Upper lobe of right lung (tissue), 1 donor: ENCODE measurements at regions not wholly inside any gene's neighbourhood (a gene's known extent, or its start where the extent isn't known, plus 50 kb on each side); places are given as distances from the start of the nearest gene placed in this dataset.

Source experiments
- ATAC-seq: fragments of 200-7000 bp; cut with Tn5 transposase; one replicate; pipeline ENCODE4 v1.9.1; 2020; ENCODE audit warnings: mild to moderate bottlenecking, moderate library complexity
- DNase-seq: peaks from one replicate; pipeline ENCODE4 v3.0.0-alpha.2; 2020
- H3K27ac ChIP-seq: fragments of 200-600 bp; one replicate; pipeline ENCODE4 v1.8.0; 2022
- H3K27me3 ChIP-seq: fragments of 200-600 bp; one replicate; pipeline ENCODE4 v1.8.0; 2022; ENCODE audit warnings: mild to moderate bottlenecking
- H3K36me3 ChIP-seq: fragments of 200-600 bp; one replicate; pipeline ENCODE4 v1.8.0; 2022
- H3K4me1 ChIP-seq: fragments of 200-600 bp; one replicate; pipeline ENCODE4 v1.8.0; 2022
- H3K4me3 ChIP-seq: fragments of 200-600 bp; one replicate; pipeline ENCODE4 v1.8.0; 2022; ENCODE audit warnings: mild to moderate bottlenecking
- H3K9me3 ChIP-seq: fragments of 200-600 bp; one replicate; pipeline ENCODE4 v1.8.0; 2022
- CTCF ChIP-seq: fragments of 200-600 bp; IDR thresholded peaks from one replicate; pipeline ENCODE4 v1.8.0; 2022; ENCODE audit warnings: antibody characterized with exemption
- intact Hi-C: fragments of 100-400 bp; cut with DNase I; formaldehyde crosslinking; loops from one replicate; pipeline ENCODE4 v1.11.0; 2022
- donor health status: DM: no; HTN: yes; CAD: no; lungs with severe emphysema.

DNA sequence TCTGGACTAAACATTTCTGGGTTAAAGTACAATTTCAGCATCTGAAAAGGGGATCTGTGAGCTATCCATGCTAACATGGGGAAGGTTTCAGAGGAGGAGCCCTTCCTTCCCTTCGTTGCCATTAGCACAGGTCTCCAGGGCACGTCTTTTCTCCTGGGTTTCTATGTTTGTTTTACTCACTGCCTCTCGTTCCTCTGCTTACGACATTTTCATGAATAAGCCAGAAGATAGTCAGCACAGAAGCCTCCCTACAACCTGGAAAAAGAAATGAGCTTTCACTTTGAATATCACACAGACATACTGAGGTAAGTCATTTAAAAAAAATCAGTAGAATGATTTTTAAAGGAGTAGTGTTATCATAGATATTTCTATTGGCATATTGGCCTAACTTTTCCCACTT is 117.2 kb upstream of the KCNMB2 start:
- intact Hi-C loops = no loop called here
- Histone ChIP-seq H3K4me1 (no peaks in the 10 kb centered on the region), H3K36me3 (no peaks in the 10 kb centered on the region), H3K27ac (no peak overlapping the region), H3K9me3 (no peaks in the 10 kb centered on the region), H3K4me3 (no peak overlapping the region), H3K27me3 (no peaks in the 10 kb centered on the region)
- DNase-seq (no peak), ATAC-seq (no peak)
- no peak for TF ChIP-seq CTCF

- Histone ChIP-seq H3K4me1 (no peaks in the 10 kb centered on the region), H3K27me3 (no peaks in the 10 kb centered on the region), H3K27ac (no peak overlapping the region), H3K9me3 (no peaks in the 10 kb centered on the region), H3K4me3 (no peak overlapping the region), H3K36me3 (no peaks in the 10 kb centered on the region)
- no peak for DNase-seq
- TF ChIP-seq CTCF = no peak
- no peak for ATAC-seq
- intact Hi-C loops = no loop called here
These were observed 116.2 kb upstream of the KCNMB2 start for GRCh38 chr3:178420033-178420432.

DNA sequence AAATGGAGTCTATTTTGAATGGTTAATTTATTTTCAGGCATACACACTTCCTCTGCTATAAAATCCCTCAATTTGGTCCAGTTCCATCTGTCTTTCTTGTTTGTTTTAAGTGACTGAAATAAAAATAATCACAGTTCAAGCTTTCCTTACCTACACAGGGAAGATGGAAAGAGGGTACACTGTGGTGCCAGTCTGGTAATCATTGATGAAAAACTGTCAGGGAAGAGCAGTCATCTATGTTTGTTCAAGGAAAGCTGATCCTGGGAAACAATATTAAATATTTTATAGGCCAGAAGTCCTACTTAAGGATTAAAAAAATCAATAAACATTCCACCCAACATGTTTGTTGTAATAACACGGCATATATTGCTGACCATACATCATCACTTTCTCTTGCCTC is 115.2 kb upstream of the KCNMB2 start:
- Histone ChIP-seq H3K9me3 (no peaks in the 10 kb centered on the region), H3K36me3 (no peaks in the 10 kb centered on the region), H3K4me3 (no peak overlapping the region), H3K27ac (no peak overlapping the region), H3K27me3 (no peaks in the 10 kb centered on the region), H3K4me1 (no peaks in the 10 kb centered on the region)
- ATAC-seq = no peak
- no peak for TF ChIP-seq CTCF
- intact Hi-C loops = no loop called here
- no peak for DNase-seq

- ATAC-seq (no peak), DNase-seq (no peak)
- H3K4me3 ChIP-seq = no peak overlapping the region
- H3K36me3 ChIP-seq = no peaks in the 10 kb centered on the region
- TF ChIP-seq CTCF = no peak
- intact Hi-C loops = no loop called here
- H3K9me3 ChIP-seq = no peaks in the 10 kb centered on the region
- no peak overlapping the region for H3K27ac ChIP-seq
- no peaks in the 10 kb centered on the region for H3K27me3 ChIP-seq
- no peaks in the 10 kb centered on the region for H3K4me1 ChIP-seq
These were observed 113.8 kb upstream of the KCNMB2 start for GRCh38 chr3:178422406-178422805.

GRCh38 chr3:178428037-178428436 is 108.2 kb upstream of the KCNMB2 start:
- no peaks in the 10 kb centered on the region for H3K4me1 ChIP-seq
- TF ChIP-seq CTCF = no peak
- no peak overlapping the region for H3K27ac ChIP-seq
- ATAC-seq (no peak), DNase-seq (no peak)
- intact Hi-C loops = no loop called here
- no peaks in the 10 kb centered on the region for H3K36me3 ChIP-seq
- H3K4me3 ChIP-seq = no peak overlapping the region
- H3K27me3 ChIP-seq = no peaks in the 10 kb centered on the region
- H3K9me3 ChIP-seq = no peaks in the 10 kb centered on the region

DNA sequence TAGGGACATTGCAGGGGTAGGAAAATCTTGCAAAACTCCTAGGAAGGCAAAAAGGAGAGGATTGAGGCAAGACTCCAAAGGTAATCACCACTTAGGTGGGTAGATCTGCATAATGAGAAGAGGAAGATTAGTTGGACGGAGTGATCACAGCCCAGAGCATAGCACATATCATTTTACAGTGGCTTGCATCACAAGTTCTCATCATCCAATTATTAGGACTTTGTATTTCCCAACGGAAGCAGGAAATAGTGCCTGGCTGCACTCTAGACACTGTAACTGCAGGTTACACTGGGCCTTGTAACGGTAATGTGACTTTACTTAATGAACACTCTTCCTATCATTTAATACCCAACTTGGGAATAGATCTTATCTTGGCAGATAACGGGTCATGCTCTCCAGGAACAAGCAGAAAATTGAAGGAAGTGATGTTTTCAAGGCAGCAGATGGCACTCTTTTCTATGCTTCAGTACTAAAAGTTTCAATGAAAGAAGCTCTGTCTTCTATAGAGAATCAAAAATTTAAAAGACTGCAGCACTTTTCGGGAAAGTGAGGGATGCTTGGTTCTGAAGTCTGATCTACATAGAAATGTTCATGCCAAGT is 101.9 kb upstream of the KCNMB2 start:
- no peaks in the 10 kb centered on the region for H3K27me3 ChIP-seq
- no peak overlapping the region for H3K4me3 ChIP-seq
- no peaks in the 10 kb centered on the region for H3K36me3 ChIP-seq
- ATAC-seq (no peak), DNase-seq (no peak)
- TF ChIP-seq CTCF = no peak
- intact Hi-C loops = no loop called here
- H3K27ac ChIP-seq = no peak overlapping the region
- no peaks in the 10 kb centered on the region for H3K4me1 ChIP-seq
- no peaks in the 10 kb centered on the region for H3K9me3 ChIP-seq
